ENCODE measurements at regions not wholly inside any gene's neighbourhood (a gene's known extent, or its start where the extent isn't known, plus 50 kb on each side); places are given as distances from the start of the nearest gene placed in this dataset.

DNA sequence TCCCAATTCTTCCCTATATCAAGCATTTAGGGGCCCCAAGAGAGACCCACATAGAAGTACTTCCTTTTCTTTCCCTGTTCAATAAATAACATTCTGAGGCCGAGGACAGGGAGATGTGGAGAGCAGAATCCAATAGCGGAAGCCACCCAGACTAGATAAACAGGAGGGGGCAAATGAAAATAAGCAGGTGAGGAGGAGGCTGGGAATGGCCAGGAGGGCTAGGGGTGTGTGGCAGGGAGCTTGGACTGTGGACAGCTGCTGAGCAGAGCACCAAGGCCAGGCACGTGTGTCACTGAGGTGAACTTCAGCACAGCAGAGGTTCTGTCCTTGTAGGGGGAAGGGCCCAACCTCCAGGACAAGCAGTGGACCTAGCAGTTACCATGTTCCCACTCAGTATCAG, 339.2 kb downstream of the FOXA2 start (continued):
- TF ChIP-seq PTBP1 (IDR thresholded peaks at IDR 0.05; ENCODE audit: low read depth, low read length, poor library complexity, severe bottlenecking) (no peak), TRIM24 (CRISPR knock-in tag; IDR thresholded peaks at IDR 0.05) (0 out of 2 replicates have a peak, but pooled peaks have one; percentile 28), ZNF501 (CRISPR knock-in tag; IDR thresholded peaks at IDR 0.05) (peak; percentile 60; the same call in 1 of the 2 replicates), NFYC (CRISPR knock-in tag; IDR thresholded peaks at IDR 0.05) (no peak), ZBTB7A (CRISPR knock-in tag; IDR thresholded peaks at IDR 0.05) (no peak), PCBP1 (IDR thresholded peaks at IDR 0.05; ENCODE audit: borderline replicate concordance, low read depth, low read length) (no peak), MXD4 (CRISPR knock-in tag; IDR thresholded peaks at IDR 0.05) (peak; percentile 39; the same call in 1 of the 2 replicates), NFE2L2 (IDR thresholded peaks at IDR 0.05; ENCODE audit: low read length) (no peak), POGZ (CRISPR knock-in tag; IDR thresholded peaks at IDR 0.05) (no peak; the same call in 1 of the 2 replicates), TBL1XR1 (IDR thresholded peaks at IDR 0.05; ENCODE audit: borderline replicate concordance, low read length, partially characterized antibody) (peak; percentile 63), ZNF350 (CRISPR knock-in tag; IDR thresholded peaks at IDR 0.05; ENCODE audit: borderline replicate concordance, low read depth) (0 out of 2 replicates have a peak, but pooled peaks have one; percentile 36)
- TF ChIP-seq, protein P1, sequence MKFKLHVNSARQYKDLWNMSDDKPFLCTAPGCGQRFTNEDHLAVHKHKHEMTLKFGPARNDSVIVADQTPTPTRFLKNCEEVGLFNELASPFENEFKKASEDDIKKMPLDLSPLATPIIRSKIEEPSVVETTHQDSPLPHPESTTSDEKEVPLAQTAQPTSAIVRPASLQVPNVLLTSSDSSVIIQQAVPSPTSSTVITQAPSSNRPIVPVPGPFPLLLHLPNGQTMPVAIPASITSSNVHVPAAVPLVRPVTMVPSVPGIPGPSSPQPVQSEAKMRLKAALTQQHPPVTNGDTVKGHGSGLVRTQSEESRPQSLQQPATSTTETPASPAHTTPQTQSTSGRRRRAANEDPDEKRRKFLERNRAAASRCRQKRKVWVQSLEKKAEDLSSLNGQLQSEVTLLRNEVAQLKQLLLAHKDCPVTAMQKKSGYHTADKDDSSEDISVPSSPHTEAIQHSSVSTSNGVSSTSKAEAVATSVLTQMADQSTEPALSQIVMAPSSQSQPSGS (CRISPR knock-in tag; IDR thresholded peaks at IDR 0.05): no peak
- TF ChIP-seq, protein P2, sequence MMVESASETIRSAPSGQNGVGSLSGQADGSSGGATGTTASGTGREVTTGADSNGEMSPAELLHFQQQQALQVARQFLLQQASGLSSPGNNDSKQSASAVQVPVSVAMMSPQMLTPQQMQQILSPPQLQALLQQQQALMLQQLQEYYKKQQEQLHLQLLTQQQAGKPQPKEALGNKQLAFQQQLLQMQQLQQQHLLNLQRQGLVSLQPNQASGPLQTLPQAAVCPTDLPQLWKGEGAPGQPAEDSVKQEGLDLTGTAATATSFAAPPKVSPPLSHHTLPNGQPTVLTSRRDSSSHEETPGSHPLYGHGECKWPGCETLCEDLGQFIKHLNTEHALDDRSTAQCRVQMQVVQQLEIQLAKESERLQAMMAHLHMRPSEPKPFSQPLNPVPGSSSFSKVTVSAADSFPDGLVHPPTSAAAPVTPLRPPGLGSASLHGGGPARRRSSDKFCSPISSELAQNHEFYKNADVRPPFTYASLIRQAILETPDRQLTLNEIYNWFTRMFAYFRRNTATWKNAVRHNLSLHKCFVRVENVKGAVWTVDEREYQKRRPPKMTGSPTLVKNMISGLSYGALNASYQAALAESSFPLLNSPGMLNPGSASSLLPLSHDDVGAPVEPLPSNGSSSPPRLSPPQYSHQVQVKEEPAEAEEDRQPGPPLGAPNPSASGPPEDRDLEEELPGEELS (CRISPR knock-in tag; IDR thresholded peaks at IDR 0.05): peak; percentile 47; the same call in 1 of the 2 replicates
- TF ChIP-seq, protein P3, sequence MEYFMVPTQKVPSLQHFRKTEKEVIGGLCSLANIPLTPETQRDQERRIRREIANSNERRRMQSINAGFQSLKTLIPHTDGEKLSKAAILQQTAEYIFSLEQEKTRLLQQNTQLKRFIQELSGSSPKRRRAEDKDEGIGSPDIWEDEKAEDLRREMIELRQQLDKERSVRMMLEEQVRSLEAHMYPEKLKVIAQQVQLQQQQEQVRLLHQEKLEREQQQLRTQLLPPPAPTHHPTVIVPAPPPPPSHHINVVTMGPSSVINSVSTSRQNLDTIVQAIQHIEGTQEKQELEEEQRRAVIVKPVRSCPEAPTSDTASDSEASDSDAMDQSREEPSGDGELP (IDR thresholded peaks at IDR 0.05; ENCODE audit: borderline replicate concordance, low read depth): peak; percentile 62; the same call in 1 of the 2 replicates
- TF ChIP-seq, protein P4, sequence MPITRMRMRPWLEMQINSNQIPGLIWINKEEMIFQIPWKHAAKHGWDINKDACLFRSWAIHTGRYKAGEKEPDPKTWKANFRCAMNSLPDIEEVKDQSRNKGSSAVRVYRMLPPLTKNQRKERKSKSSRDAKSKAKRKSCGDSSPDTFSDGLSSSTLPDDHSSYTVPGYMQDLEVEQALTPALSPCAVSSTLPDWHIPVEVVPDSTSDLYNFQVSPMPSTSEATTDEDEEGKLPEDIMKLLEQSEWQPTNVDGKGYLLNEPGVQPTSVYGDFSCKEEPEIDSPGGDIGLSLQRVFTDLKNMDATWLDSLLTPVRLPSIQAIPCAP (CRISPR knock-in tag; IDR thresholded peaks at IDR 0.05; ENCODE audit: low read depth): no peak
- TF ChIP-seq, protein P5, sequence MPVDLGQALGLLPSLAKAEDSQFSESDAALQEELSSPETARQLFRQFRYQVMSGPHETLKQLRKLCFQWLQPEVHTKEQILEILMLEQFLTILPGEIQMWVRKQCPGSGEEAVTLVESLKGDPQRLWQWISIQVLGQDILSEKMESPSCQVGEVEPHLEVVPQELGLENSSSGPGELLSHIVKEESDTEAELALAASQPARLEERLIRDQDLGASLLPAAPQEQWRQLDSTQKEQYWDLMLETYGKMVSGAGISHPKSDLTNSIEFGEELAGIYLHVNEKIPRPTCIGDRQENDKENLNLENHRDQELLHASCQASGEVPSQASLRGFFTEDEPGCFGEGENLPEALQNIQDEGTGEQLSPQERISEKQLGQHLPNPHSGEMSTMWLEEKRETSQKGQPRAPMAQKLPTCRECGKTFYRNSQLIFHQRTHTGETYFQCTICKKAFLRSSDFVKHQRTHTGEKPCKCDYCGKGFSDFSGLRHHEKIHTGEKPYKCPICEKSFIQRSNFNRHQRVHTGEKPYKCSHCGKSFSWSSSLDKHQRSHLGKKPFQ (CRISPR knock-in tag; IDR thresholded peaks at IDR 0.05; ENCODE audit: insufficient replicate concordance): no peak
- TF ChIP-seq, protein P6, sequence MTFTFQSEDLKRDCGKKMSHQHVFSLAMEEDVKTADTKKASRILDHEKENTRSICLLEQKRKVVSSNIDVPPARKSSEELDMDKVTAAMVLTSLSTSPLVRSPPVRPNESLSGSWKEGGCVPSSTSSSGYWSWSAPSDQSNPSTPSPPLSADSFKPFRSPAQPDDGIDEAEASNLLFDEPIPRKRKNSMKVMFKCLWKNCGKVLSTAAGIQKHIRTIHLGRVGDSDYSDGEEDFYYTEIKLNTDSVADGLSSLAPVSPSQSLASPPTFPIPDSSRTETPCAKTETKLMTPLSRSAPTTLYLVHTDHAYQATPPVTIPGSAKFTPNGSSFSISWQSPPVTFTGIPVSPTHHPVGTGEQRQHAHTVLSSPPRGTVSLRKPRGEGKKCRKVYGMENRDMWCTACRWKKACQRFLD (CRISPR knock-in tag; IDR thresholded peaks at IDR 0.05; ENCODE audit: borderline replicate concordance): no peak
- TF ChIP-seq, protein P7, sequence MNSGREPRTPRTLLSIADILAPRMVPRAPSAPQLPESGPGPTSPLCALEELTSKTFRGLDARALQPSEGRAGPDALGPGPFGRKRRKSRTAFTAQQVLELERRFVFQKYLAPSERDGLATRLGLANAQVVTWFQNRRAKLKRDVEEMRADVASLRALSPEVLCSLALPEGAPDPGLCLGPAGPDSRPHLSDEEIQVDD (CRISPR knock-in tag; IDR thresholded peaks at IDR 0.05; ENCODE audit: borderline replicate concordance): 0 out of 2 replicates have a peak, but pooled peaks have one; percentile 31
- TF ChIP-seq, protein P8, sequence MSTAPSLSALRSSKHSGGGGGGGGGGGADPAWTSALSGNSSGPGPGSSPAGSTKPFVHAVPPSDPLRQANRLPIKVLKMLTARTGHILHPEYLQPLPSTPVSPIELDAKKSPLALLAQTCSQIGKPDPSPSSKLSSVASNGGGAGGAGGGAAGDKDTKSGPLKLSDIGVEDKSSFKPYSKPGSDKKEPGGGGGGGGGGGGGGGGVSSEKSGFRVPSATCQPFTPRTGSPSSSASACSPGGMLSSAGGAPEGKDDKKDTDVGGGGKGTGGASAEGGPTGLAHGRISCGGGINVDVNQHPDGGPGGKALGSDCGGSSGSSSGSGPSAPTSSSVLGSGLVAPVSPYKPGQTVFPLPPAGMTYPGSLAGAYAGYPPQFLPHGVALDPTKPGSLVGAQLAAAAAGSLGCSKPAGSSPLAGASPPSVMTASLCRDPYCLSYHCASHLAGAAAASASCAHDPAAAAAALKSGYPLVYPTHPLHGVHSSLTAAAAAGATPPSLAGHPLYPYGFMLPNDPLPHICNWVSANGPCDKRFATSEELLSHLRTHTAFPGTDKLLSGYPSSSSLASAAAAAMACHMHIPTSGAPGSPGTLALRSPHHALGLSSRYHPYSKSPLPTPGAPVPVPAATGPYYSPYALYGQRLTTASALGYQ (CRISPR knock-in tag; IDR thresholded peaks at IDR 0.05): no peak

Data from HepG2 (cell line).